ENCODE measurements at regions not wholly inside any gene's neighbourhood (a gene's known extent, or its start where the extent isn't known, plus 50 kb on each side); places are given as distances from the start of the nearest gene placed in this dataset.

DNA sequence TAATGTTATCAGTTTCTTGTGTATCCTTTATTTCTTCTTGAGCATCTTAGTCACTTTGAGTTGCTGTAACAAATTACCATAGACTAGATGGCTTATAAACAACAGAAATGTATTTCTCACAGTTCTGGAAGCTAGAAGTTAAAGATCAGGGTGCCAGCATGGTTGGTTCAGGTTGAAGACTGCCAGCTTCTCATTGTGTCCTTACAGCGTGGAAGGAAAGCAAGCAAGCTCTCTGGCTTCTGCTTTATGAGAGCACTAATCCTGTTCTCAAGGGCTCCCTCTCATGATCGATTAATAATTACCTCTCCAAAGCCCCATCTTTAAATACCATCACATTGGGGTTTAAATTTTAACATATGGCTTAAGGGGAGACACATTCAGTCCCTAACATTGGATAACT, 497.2 kb downstream of the RAPGEF2 start:
- intact Hi-C loops (cut with micrococcal nuclease) = no loop called here
- ATAC-seq = no peak
- no peak for DNase-seq

DNA sequence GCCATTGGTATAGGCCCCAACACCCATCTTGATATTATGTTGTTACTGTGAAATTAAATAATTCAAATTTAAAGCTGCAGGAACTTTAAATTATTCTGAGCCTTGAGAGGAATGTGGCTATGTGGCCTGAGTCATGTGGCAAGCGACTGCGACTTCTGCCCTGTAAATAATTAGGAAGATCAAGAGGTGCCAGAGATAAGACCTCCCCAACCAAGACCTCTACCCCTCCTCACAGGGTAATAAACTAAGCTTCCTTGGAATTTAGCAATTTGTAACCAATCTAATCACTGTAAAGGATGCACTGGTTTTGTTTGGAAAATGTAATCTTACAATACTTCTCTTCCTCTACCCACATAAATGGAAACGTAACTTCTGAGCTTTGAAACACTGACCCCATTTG, 501.9 kb downstream of the RAPGEF2 start:
- intact Hi-C loops (cut with micrococcal nuclease) = no loop called here
- DNase-seq = no peak
- ATAC-seq = no peak

DNA sequence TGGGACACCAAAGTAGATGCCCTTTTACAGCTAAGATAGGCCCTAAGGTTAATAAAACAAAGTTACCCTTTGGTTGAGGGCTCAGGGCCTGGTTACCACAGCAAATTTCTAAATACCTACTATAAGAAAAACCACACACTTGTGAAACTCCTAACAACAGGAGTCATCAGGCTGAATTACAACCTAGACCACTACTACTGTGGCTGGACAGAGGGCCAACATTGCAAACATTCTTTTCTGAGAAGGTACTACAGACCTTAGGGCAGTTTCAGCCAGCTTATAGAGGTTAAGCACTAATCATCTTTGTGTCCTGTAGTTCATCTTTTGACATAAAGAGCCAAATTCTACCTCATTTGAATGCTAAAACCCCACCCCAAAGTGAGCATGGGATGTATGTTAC, 504.0 kb downstream of the RAPGEF2 start:
- intact Hi-C loops (cut with micrococcal nuclease) = no loop called here
- ATAC-seq (no peak), DNase-seq (no peak)

DNA sequence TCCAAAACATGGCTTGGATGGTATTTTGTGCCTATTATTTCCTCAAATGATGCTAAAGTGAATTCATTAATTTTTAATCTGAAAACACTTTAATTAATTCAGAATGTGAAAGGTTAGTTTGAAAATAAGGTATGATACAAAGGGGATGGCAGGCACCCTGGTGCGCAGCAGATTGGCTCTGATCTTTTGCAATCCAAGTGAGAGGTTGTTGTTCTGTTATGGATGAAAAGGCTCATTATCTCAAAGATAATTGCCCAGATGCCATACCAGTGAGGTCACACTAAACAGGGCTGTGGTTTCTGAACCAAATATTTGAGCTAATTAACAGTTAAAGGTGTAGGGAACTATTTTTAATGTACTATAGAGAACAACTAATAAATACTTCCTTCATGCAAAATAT, 504.9 kb downstream of the RAPGEF2 start:
- DNase-seq = no peak
- ATAC-seq = no peak
- intact Hi-C loops (cut with micrococcal nuclease) = no loop called here

DNA sequence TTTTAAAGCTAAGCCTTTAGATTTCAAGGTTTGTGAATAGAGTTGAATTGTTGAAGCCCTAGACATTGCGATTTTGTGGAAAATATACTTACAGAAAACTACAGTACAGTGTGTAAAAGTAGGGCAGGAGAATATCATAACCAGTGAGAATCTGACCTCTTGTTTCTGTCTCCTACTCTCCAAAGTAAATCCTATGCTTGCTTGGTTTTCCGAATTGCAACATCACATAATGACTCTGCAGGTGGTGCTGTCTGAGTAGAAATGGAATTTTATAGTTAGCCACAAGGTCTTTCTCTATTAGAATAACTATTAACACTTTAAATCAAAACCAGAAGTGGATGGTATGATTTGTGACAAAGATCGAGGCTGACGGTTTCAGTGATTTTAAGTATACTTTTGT, 505.6 kb downstream of the RAPGEF2 start:
- no peak for ATAC-seq
- DNase-seq = no peak
- intact Hi-C loops (cut with micrococcal nuclease) = no loop called here

DNA sequence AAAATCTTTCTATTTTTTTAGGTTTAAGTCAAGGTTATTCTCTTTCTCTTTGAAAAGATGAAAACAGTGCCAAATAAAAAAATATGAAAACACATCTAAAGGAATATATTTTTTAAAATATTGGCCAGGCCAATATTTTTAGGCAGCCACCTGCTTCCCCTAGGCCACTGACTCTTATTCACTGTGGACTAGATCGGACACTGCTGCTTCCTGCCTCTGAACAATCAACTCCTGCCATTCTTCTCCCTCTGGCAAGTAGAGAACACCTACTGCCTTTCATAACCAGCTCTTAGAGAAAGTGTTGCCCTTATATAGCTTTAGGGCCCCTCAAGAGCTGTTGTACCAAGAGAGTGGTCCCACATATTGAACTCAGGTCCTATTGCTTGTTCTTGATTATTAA, 529.2 kb downstream of the RAPGEF2 start:
- no peak for ATAC-seq
- DNase-seq = no peak
- intact Hi-C loops (cut with micrococcal nuclease) = no loop called here

DNA sequence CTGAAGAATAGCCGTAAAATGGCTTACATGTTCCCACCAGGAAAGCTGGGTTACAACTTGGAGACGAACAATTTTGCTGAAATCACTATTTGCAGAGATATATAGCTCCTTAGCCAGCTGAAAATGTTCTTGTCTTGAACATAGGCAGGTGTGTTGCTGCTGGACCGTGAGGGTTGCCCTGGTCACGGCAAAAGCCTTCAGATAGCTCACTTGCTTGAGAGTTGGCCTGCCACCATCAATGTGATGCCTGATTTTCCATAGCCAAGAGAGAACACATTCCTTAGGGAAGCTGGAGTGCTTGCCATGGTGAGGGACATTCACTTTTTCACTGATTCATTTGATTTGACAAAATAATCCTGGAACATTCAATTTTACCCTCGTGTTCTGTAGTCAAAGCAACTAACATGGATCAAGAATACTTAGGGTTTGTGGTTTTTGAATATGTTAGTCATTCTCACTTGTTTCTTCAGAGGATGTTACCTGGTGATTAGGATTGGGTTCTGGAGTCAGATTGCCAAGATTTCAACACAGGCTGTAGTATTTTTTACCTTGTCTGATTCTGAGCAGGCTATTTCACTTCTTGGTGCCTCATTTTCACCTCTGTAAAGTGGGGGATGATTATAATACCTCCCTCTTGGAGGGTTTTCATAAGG, 536.9 kb downstream of the RAPGEF2 start:
- DNase-seq (no peak), ATAC-seq (no peak)
- intact Hi-C loops (cut with micrococcal nuclease) = no loop called here

DNA sequence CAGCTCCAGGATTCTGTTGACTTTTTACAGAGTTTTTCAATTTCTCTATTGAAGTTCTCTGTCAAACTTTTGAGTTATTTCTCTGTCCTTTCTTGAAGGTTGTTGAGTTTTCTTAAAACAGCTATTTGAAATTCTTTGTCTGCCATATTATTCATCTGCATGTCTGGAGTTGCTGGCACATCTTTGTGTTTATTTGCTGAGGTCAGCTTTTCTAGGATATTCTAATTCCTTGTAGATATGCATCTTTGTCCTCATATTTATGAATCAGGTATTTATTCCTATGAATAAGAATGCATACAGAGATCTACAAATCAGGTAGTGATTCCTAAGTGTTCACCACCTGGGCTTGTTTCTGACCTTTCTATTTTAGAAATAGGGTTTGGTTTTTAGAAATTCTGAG, 546.4 kb downstream of the RAPGEF2 start:
- ATAC-seq (no peak), DNase-seq (no peak)
- intact Hi-C loops (cut with micrococcal nuclease) = no loop called here

DNA sequence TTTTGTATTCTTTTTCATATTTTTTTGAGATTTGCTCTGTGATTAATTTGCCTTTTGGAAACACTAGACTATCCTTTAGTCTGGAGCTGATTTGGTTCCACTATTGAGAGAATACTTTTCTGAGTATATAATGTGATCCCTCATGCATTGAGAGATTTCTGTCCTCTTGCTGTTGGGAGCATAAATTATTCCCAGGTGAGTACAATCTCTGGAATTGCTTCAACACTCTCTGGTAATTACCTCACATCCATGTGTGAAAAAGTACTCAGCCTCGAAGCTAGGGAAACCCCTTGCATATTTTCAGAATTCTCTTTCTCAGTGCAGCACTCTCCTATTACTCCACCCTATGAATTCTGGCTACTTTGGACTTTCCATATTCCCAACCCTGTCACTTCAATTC, 550.0 kb downstream of the RAPGEF2 start:
- intact Hi-C loops (cut with micrococcal nuclease) = no loop called here
- DNase-seq (no peak), ATAC-seq (no peak)

DNA sequence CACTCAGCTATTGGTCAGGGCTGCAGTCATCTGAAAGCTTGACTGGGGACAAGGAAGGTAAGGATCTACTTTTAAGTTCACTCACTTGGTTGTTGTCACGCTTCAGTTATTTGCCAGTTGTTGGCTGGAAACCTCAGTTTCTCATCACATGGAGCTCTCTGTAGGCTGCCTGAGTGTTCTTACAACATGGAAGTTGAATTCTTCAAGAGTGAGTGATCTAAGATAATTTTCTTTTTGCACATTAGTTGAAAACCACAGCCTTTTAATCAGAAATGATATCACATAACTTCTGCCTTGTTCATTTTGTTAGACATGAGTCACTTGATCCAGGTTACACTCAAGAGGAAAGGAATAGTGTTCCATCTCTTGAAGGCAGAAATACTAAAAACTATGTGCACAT, 552.7 kb downstream of the RAPGEF2 start:
- ATAC-seq (no peak), DNase-seq (no peak)
- intact Hi-C loops (cut with micrococcal nuclease) = no loop called here

DNA sequence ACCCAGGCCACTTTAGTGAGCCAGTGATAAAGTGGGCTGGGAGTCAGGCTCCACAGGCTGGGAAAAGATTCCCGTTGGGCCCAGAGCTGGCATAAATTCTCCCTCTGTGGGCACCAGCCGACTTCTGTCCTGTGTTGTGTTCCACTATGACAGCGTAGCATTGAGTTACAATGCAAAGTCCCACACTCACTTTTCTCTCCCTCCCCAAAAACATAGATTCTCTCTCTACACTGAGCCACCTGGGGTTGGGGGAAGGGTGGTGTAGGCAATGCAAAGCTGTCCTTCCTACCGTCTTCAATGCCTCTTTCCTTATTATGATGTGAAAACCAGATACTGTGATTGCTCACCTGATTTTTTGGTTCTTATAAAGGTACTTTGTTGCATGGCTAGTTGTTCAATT, 566.2 kb downstream of the RAPGEF2 start:
- DNase-seq (no peak), ATAC-seq (no peak)

DNA sequence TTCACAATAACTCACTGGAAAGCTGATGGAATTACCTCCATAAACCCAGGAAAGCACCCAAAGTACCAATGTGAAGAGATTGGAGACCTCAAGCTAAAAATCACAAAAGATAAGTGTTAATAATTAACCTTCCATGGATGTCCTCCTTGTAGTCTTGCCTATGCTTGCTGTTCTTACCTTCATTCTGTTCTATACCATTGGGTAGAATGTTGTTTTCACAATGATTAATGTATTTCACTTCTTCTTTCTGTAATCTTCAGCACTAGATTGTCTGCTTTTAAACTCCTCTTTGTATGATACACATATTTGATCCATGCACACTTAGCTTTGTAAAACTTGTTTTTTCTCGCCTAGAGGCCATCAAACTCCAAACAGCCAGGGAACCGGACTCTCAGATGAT, 570.3 kb downstream of the RAPGEF2 start:
- intact Hi-C loops (cut with micrococcal nuclease) = no loop called here

More for the DNA sequence above, 566.2 kb downstream of the RAPGEF2 start:
- intact Hi-C loops (cut with micrococcal nuclease) = no loop called here

DNA sequence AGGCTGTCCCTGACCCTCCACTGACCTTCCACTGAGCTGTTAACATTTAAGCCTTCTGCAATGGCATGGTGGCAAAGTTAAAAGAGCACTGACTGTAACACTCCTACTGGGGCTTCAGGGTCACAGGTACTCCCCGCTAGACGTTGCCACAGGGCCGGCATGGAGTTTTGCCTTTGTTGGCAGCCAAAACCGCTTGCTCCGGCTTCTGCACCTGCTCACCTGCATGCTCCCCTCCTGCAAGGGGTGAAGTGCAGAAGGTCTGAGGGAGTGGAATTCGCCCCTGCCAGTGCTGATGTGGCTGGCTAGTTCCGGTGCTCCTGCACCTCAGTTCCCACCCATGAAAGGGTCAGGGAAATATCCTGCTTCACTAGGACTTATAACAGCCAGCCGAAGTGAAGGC, 571.4 kb downstream of the RAPGEF2 start:
- intact Hi-C loops (cut with micrococcal nuclease) = no loop called here
- no peak for ATAC-seq
- DNase-seq = no peak

More for the DNA sequence above, 570.3 kb downstream of the RAPGEF2 start:
- no peak for ATAC-seq
- DNase-seq = no peak

DNA sequence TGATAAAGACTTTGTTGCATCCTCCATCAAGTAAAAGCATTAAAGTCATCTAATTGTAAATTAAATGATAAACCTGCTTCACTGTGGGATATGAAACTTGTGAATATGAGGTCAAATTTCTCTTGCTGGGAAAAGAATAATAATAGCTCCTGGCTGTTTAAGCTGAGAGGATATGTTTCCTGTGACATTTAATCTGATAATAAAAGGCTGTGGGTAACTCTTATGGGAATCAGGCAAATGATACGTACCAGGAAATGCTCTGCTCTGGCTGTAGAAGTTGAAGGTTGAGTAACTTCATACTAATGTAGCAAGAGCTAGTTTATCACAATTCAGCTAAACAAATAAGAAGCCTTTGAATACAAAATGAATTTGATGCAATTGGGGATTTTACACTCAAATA, 574.6 kb downstream of the RAPGEF2 start:
- DNase-seq (no peak), ATAC-seq (no peak)
- intact Hi-C loops (cut with micrococcal nuclease) = no loop called here

DNA sequence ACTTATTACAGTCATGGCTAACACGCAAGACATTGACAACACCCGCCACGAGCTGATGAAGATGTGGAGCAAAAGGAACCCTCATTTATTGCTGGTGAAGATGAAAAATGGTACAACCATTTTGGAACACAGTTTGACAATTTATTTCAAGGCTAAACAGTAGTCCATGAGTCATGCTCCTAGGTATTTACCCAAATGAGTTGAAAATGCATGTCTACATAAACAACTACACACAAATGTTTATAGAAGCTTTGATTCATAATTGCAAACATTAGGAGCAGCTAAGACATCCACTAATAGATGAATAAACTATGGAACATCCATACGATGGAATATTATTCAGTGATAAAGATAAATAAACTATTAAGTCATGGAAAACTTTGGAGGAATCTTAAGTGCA, 580.1 kb downstream of the RAPGEF2 start:
- no peak for DNase-seq
- intact Hi-C loops (cut with micrococcal nuclease) = no loop called here
- ATAC-seq = no peak

DNA sequence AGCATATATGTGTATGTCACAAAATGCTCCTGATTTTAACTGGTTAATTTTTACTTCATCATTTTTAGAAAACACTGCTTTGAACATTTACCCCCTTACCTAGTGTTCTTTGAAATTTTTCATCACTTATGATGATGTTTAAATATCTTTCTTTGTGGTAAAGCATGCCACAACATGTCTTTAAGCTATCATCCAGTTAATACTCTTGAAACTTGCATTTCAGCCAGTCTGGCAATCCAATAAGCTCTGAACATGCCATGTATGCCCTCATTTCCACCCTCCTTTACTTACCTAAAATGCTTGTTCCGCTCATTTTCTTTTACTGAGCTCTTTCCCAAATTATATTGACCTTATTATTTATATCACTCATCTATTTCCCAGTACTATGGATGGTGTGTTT, 581.2 kb downstream of the RAPGEF2 start:
- intact Hi-C loops (cut with micrococcal nuclease) = no loop called here
- DNase-seq (no peak), ATAC-seq (no peak)

DNA sequence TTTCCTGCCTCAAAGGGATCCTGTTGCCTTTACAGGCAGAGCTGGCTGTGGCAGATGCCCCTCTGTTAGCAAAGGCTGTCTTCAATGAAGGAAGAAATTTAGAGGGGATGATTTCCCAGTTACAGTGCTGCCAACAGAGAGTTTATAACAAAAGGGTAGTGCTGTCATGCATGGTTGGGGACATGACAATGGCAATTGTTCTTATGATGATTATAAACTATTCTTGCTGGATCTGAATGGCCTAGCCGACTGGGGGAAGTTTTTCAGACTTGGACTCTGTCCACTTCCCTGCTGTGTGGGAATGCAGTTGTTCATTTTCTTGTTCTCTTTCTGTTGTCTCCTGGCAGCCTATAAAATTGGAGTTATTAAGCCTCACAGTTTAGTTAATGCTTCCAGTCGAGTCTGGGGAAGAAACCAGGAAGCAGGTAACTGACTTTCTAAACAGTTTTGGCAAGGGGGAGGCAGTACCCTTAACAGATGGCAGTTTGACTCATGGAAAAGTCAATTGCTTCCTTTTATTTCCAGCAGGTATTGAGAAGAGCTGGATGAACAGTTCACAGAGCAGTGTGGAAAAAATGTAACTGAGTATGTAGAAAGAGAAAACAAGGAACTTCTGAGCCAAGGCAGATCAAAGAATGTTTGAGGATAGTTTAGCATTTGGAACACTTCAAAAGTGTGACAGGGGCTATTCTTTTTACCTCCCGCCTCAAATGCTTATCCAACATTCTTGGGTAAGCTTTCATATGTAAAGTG, 582.6 kb downstream of the RAPGEF2 start:
- intact Hi-C loops (cut with micrococcal nuclease) = no loop called here
- ATAC-seq (no peak), DNase-seq (no peak)

DNA sequence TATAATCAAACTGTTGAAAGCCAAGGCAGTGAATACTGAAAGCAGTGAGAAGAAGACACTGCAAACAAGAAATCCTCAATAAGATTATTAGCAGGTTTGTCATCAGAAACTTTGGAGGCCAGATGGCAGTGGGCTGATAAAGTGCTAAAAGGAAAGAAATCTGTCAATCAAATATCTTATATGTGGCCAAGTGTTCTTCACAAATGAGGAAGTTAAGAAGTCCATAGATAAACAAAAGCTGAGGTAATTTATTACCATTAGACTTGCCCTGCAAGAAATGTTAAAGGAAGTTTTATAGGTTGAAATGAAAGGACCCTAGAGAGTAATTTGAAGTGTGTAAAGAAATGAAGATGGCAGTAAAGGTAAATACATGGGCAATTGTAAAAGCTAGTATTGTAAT, 586.6 kb downstream of the RAPGEF2 start:
- no peak for DNase-seq
- intact Hi-C loops (cut with micrococcal nuclease) = no loop called here
- no peak for ATAC-seq

DNA sequence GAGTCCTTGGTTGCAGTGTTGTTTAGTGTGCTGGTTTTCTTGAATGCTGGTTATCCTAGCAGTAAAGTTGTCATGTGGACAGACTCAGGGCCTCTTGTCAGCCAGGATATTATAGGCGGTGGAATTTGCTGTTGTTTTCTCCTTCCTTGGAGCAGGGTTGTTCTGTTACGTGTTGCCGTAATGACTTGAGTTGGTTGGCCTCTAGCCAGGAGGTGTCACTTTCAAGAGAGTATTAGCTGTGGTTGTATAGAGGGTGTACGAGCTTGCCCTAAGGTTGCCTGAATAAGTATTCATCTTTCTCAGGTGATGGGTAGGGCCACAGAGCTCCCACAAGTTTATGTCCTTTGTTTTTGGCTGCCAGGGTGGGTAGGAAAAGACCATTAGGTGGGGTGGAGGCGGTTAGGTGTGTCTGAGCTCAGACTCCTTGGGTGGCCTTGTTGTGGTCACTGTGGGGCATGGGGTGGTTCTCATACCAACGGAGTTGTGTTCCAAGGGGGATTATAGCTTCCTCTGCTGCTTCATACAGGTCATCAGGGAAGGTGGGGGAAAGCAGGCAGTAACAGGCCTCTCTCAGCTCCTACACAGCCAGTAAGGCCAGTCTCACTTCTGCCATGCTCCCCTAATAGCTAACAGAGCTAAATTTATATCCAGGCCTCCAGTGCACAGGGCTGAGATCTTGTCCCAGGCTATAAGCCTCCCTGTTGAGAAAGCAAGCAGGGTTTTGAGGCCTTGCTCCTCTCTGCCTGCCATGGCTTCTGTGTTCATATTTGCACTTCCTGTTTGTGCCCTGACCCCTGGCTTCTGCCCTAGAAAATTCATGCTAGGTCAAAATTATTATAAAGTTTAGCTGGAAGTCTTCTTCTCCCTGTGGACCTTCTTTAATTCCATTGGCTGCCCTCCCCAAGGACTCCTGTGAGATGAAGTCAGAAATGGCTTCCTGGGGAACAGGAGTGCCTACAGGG, 594.7 kb downstream of the RAPGEF2 start:
- ATAC-seq (no peak), DNase-seq (no peak)
- intact Hi-C loops (cut with micrococcal nuclease) = no loop called here

DNA sequence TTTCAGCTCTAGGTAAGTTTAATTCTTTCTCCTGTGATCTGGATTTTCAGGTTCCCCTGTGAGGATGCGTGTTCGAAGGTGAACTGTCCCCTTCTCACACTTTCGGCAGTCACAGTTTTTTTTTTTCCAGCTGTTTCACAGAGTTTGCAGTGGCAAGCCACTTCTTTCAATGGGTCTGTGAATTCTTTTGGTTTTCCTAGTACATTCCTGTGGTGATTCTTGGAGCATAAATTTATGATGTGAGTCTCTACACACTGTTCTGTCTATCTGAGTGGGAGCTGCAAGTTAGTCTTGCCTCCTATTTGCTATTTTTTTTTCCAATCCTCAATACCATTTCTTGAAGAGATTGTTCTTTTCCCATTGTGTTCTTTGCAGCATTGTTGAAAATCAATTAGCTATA, 595.5 kb downstream of the RAPGEF2 start:
- ATAC-seq = no peak
- DNase-seq = no peak
- intact Hi-C loops (cut with micrococcal nuclease) = no loop called here

Data from left ventricle myocardium superior (tissue), 1 donor.